ENCODE measurements at regions not wholly inside any gene's neighbourhood (a gene's known extent, or its start where the extent isn't known, plus 50 kb on each side); places are given as distances from the start of the nearest gene placed in this dataset.

DNA sequence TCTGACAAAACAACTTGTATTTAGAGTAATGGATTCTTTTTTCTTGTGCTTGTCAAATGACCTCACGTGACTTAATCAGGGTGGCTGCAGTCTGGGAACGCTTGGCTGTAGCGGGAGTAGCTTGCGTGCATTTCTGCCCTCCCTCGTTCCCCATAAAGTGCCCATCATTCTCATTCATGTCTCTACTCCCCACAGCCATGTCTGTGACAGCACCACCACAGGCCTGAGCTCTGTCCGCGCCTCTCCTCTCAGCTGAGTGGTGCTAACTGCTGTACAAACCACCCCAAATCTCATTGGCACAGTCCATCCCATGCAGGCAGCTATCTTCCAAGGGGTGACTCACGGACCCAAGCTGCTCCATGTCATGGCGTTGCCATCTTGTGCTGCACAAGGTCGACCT, 161.7 kb downstream of the TSN start:
- Histone ChIP-seq H3K9me3 (ENCODE audit: control insufficient read depth, insufficient read depth, low read length) (no peaks in the 10 kb centered on the region), H3K9me2 (replicated peaks; ENCODE audit: control insufficient read depth, low read length) (no peaks in the 10 kb centered on the region), H3K79me2 (ENCODE audit: control insufficient read depth, low read length) (no peaks in the 10 kb centered on the region), H3K36me3 (ENCODE audit: control insufficient read depth, low read length) (no peaks in the 10 kb centered on the region), H3F3A (ENCODE audit: control insufficient read depth, insufficient read depth) (no peaks in the 10 kb centered on the region), H3K27me3 (ENCODE audit: control insufficient read depth, low read length) (no peaks in the 10 kb centered on the region), H3K4me2 (ENCODE audit: low read length) (no peak overlapping the region), H4K20me1 (ENCODE audit: control insufficient read depth, insufficient read depth, low read depth, low read length) (no peaks in the 10 kb centered on the region), H3K4me3 (ENCODE audit: low read length) (no peak overlapping the region), H3K27ac (ENCODE audit: low read depth, low read length) (no peak overlapping the region), H3K4me1 (ENCODE audit: control insufficient read depth, low read length) (no peaks in the 10 kb centered on the region)
- TF ChIP-seq, protein P1, sequence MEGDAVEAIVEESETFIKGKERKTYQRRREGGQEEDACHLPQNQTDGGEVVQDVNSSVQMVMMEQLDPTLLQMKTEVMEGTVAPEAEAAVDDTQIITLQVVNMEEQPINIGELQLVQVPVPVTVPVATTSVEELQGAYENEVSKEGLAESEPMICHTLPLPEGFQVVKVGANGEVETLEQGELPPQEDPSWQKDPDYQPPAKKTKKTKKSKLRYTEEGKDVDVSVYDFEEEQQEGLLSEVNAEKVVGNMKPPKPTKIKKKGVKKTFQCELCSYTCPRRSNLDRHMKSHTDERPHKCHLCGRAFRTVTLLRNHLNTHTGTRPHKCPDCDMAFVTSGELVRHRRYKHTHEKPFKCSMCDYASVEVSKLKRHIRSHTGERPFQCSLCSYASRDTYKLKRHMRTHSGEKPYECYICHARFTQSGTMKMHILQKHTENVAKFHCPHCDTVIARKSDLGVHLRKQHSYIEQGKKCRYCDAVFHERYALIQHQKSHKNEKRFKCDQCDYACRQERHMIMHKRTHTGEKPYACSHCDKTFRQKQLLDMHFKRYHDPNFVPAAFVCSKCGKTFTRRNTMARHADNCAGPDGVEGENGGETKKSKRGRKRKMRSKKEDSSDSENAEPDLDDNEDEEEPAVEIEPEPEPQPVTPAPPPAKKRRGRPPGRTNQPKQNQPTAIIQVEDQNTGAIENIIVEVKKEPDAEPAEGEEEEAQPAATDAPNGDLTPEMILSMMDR (IDR thresholded peaks at IDR 0.05; ENCODE audit: low read depth, low read length, poor library complexity, severe bottlenecking), result no peak
- TF ChIP-seq EZH2phosphoT487 (IDR thresholded peaks at IDR 0.05; ENCODE audit: borderline replicate concordance, low read length), result no peak

DNA sequence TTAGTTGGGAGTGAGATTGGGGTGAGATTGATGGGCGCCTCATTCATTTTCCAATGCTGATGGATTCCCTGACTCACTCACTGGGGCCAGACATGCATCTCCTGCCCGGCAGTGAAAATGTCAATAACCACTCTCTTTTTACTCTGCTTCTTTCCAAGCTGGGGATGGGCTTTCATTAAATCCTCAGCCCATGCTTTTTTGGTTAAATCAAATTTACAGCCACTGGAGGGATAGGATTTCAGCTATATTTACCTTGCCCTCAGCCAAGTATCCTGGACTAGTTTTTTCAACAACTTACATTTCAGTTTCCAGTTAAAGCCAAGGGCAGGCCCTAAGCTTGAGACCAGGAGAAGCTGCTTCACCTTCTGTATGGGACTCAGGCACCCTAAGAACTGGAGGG, 162.8 kb downstream of the TSN start:
- Histone ChIP-seq H3K27ac (ENCODE audit: low read depth, low read length) (no peak overlapping the region), H3K4me3 (ENCODE audit: low read length) (no peak overlapping the region), H3K36me3 (ENCODE audit: control insufficient read depth, low read length) (no peaks in the 10 kb centered on the region), H3K79me2 (ENCODE audit: control insufficient read depth, low read length) (no peaks in the 10 kb centered on the region), H4K20me1 (ENCODE audit: control insufficient read depth, insufficient read depth, low read depth, low read length) (no peaks in the 10 kb centered on the region), H3F3A (ENCODE audit: control insufficient read depth, insufficient read depth) (no peaks in the 10 kb centered on the region), H3K9me2 (replicated peaks; ENCODE audit: control insufficient read depth, low read length) (no peaks in the 10 kb centered on the region), H3K4me1 (ENCODE audit: control insufficient read depth, low read length) (no peaks in the 10 kb centered on the region), H3K4me2 (ENCODE audit: low read length) (no peak overlapping the region), H3K27me3 (ENCODE audit: control insufficient read depth, low read length) (no peaks in the 10 kb centered on the region), H3K9me3 (ENCODE audit: control insufficient read depth, insufficient read depth, low read length) (no peaks in the 10 kb centered on the region)
- no peak for TF ChIP-seq EZH2phosphoT487 (IDR thresholded peaks at IDR 0.05; ENCODE audit: borderline replicate concordance, low read length)
- TF ChIP-seq, protein P1 (IDR thresholded peaks at IDR 0.05; ENCODE audit: low read depth, low read length, poor library complexity, severe bottlenecking), result no peak

DNA sequence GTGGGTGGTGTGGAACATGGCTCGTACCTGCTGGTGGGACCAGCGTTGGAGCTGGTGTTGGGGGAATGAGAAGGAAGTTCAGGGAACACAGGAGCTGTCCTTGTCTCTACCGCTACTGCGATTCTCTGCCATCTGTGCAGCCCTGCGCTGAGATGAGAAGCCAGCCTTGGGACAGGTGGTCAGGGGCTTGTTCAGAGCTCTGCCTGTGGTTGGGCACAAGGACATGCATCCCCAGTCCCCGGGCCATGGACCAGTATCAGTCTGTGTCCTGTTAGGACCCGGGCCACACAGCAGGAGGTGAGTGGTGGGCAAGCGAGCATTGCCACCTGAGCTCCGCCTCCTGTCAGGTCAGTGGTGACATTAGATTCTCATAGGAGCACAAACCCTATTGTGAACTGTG, 164.4 kb downstream of the TSN start:
- Histone ChIP-seq H4K20me1 (ENCODE audit: control insufficient read depth, insufficient read depth, low read depth, low read length) (no peaks in the 10 kb centered on the region), H3K27ac (ENCODE audit: low read depth, low read length) (no peak overlapping the region), H3K9me3 (ENCODE audit: control insufficient read depth, insufficient read depth, low read length) (no peaks in the 10 kb centered on the region), H3K79me2 (ENCODE audit: control insufficient read depth, low read length) (no peaks in the 10 kb centered on the region), H3F3A (ENCODE audit: control insufficient read depth, insufficient read depth) (no peaks in the 10 kb centered on the region), H3K27me3 (ENCODE audit: control insufficient read depth, low read length) (0 out of 2 replicates have a peak, but pooled peaks cover 3% of the 10 kb centered on the region), H3K9me2 (replicated peaks; ENCODE audit: control insufficient read depth, low read length) (no peaks in the 10 kb centered on the region), H3K36me3 (ENCODE audit: control insufficient read depth, low read length) (no peaks in the 10 kb centered on the region), H3K4me3 (ENCODE audit: low read length) (no peak overlapping the region), H3K4me1 (ENCODE audit: control insufficient read depth, low read length) (no peaks in the 10 kb centered on the region), H3K4me2 (ENCODE audit: low read length) (no peak overlapping the region)
- TF ChIP-seq EZH2phosphoT487 (IDR thresholded peaks at IDR 0.05; ENCODE audit: borderline replicate concordance, low read length), result no peak
- TF ChIP-seq, protein P1 (IDR thresholded peaks at IDR 0.05; ENCODE audit: low read depth, low read length, poor library complexity, severe bottlenecking), result no peak

DNA sequence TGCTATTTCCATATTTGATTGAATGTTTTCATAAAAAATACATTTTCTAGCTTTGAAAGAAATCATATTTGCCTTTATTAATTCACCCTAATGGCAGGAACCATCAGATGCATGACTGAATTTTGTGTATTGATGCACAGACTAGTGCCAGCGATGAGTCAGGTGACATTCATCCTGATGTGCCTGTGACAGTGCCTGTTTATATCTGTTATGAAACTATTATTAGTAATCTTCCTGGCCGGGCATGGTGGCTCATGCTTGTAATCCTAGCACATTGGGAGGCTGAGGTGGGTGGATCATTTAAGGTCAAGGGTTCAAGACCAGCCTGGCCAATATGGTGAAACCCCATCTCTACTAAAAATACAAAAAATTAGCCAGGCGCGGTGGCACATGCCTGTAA, 170.0 kb downstream of the TSN start:
- Histone ChIP-seq H4K20me1 (ENCODE audit: control insufficient read depth, insufficient read depth, low read depth, low read length) (no peaks in the 10 kb centered on the region), H3K4me3 (ENCODE audit: low read length) (no peak overlapping the region), H3K27ac (ENCODE audit: low read depth, low read length) (no peak overlapping the region), H3K79me2 (ENCODE audit: control insufficient read depth, low read length) (no peaks in the 10 kb centered on the region), H3K27me3 (ENCODE audit: control insufficient read depth, low read length) (0 out of 2 replicates have a peak, but pooled peaks cover 3% of the 10 kb centered on the region), H3F3A (ENCODE audit: control insufficient read depth, insufficient read depth) (no peaks in the 10 kb centered on the region), H3K4me2 (ENCODE audit: low read length) (no peak overlapping the region), H3K9me2 (replicated peaks; ENCODE audit: control insufficient read depth, low read length) (no peaks in the 10 kb centered on the region), H3K36me3 (ENCODE audit: control insufficient read depth, low read length) (no peaks in the 10 kb centered on the region), H3K9me3 (ENCODE audit: control insufficient read depth, insufficient read depth, low read length) (no peaks in the 10 kb centered on the region), H3K4me1 (ENCODE audit: control insufficient read depth, low read length) (no peaks in the 10 kb centered on the region)
- TF ChIP-seq, protein P1 (IDR thresholded peaks at IDR 0.05; ENCODE audit: low read depth, low read length, poor library complexity, severe bottlenecking), result no peak
- TF ChIP-seq EZH2phosphoT487 (IDR thresholded peaks at IDR 0.05; ENCODE audit: borderline replicate concordance, low read length), result no peak
